ENCODE measurements at regions not wholly inside any gene's neighbourhood (a gene's known extent, or its start where the extent isn't known, plus 50 kb on each side); places are given as distances from the start of the nearest gene placed in this dataset.

DNA sequence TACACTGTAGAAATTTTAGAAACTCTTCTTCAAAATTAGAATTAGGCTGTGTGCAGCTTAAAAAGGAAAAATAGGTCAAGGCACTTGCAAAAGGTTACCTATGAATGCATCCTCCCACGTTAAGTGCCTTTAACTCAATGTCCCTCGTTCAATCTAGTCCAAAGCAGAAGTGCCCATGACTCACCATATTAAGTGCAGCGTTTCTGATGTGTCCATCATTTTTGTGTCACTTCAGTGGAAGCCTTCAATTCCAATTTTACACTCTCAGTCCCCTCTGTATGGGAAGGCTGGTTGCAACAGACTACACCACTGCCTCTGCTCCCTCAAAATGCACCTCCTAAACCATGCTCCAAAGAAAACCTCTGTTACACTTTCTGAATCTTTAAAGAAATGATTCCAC lies 53.4 kb downstream of the FOXB1 start:
- DNase-seq: no peak

DNA sequence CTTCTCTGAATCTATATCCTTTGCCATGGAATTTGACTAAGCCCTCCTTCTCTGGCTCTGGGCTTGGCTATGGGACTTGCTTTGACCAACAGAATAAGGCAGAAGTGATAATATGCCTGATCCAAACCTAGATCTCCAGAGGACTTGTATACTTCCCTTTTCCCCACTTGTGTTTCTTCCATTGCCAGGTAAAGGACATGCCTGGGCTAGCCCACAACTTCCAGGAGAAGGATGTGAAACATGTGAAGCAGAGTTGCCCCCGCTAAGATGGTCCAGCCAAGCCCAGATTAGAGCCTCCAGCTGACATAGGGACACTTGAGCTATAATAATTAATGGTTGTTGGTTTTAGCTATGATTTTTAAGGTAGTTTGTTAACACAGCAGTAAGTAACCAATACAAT lies 55.1 kb downstream of the FOXB1 start:
- no peak for DNase-seq

DNA sequence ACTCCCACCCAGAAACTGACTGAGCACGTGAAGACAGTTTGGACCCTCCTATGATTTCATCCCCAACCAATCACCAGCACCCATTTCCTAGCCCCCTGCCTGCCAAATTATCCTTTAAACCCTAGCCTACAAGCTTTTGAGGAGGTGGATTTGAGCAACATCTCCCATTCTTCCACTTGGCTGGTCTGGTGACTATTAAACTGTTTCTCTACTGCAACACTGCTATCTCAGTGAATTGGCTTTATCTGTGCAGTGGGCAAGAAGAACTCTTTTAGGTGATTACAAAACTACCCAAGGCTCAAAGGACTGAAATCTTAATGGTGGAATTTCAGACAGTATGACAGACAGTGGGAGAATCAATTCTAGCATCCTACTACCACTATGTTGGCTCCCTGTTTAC lies 57.6 kb downstream of the FOXB1 start:
- DNase-seq: no peak

DNA sequence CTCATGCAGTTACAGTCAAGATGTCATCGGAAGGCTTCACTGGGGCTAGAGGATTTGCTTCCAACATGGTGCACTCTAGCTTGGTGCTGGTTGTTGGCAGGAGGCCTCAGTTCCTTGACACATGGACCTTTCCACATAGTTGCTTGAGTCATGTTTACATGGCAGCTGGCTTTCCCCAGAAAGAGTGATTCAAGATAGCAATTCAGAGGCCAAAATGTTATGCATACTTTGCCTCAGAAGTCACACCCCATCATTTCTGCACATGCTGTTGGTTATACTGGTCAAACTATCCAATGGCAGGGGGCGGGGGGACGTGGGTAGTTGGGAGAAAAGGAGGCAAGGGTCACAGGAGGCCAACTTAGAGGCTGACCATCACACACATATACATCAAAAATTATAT lies 58.7 kb downstream of the FOXB1 start:
- no peak for DNase-seq

DNA sequence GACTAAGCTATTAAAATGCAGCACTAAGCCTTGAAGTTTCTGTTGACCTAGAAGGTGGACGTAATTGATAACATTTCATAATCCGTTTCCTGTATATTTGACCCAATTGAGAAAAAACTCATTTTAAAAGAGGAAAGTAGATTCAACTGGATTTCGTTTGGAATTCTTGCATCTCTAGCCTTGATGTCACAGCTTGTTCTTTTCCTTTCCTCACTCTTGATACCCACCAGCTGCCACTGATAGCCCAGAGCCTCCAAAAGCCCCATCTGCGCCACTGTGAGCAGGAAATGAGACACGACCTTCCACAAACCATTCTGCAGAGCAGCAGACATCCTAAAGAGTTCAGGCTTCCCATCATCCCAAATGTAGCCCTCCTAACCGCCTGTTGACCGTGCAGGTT lies 61.8 kb downstream of the FOXB1 start:
- DNase-seq: no peak

DNA sequence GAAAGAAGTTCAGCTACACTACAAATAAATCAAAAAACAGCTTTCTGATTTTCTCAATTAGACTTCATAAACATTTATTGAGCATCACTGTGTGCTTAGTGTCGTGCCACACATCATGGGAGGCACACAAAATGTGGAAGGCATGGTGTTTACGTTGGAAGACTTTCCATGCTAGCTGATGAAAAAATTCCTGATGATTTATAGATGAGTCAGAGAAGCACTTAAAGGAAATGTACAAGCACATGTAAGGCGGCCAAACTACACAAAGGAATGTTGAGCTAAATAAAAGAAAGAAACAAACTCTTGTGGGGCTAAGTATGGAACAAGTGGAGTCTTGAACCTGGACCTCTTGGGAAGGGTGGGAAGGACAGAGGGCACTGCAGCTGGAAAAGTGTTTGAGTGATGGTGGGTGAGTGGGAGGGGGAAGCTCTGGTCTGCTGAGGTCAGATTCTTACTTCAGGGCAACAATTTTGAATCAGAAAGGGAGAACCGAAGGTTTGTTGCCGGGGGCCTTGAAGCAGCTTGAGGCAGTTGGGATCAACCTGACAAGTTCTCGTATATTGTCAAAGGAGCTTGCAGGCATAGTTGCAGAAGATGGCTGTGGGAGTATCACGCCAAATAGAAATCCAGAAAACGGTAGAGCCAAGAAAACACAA lies 66.9 kb downstream of the FOXB1 start:
- no peak for DNase-seq

DNA sequence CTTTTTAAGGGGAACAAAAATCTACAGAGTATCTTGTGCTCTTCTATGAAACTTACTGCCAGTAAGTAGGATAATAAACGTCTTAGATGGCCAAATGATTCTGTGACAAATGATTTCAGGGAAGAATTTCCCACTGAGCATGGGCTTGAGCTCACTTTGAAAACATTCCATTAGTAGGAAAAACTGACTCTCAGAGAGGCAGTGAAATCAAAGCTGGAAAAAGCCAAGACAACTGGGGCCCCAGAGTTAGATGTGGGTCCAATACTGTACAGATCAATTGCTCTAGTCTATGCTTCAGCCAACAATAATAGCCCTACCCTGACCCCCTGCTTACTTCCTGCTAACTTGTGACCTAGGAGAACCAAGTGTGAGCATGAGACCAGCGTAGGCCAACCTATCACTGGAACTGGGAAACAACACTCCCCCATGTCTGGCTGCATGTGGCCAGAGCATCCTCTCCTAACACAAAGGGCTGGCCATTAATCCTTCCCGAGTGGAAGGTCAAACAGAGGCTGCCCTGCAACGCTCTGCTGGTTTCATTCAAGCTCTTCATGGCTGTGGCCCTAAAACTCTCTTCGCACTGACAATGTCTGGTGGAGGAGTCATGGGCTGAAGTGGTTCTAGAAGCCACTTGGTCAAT lies 68.8 kb downstream of the FOXB1 start:
- no peak for DNase-seq

DNA sequence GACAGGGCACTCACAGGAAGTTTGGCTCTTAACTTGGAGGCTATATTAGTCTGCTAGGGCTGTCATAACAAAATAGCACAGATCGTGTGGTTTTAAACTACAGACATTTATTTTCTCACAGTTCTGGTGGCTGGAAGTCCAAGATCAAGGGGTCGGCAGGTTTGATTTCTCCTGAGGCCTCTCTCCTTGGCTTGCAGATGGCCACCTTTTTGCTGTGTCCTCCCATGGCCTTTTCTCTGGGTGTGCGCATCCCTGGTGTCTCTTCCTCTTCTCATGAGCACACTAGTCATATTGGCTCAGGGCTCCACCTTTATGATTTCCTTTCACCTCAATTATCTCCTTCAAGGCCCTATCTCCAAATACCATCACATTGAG lies 69.3 kb downstream of the FOXB1 start:
- DNase-seq: no peak

DNA sequence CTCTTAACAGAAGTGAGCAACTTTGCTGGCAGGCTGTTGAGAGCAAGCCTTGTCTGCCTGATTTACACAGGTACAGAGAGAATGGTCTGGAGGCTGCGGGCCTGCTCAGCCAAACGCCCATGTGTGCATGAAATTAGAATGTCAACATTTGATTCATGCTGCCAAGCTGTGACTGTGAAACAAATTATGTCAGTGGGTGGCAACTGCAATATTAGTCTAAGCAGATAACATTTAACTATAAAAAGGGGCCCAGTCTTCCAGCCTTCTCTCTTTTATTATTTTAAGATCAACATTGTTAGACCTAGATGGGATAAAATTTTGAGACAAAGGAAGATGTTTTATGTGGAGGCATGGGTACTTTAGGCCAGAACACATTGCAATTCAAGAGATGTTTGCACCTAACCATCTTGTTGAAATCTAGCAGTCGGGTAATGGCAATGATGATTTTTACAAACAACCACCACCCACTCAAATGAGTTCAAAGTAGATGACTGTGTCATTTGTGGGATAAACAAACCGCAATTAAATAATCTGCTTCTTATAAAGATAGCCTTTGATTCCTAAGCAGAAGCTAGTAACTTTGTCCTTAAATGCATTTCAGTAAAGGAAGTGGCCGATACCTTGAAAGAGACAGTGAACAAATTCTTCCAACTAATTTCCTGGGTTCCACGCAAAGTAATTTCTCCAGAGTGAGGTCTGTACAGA lies 70.2 kb downstream of the FOXB1 start:
- DNase-seq: peak; percentile 82 to 90

DNA sequence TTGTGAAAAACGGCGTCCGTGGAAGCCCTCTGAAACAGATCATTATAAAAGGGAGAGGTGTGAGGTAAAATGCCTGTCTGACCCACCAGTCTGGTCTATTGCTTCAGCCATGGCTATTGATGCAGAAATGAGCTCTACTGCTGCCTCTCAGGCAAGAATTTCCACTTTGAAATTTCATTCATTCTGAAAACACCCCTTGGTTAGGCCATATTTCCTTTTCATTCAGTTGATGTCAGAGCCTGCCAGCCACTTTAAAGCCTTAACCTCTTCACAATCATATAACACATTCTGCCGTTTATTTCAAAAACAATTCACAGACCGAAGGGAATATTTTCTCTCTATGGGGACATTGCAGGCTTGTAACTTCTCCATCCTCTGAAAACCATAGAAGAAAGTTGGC lies 71.9 kb downstream of the FOXB1 start:
- no peak for DNase-seq

DNA sequence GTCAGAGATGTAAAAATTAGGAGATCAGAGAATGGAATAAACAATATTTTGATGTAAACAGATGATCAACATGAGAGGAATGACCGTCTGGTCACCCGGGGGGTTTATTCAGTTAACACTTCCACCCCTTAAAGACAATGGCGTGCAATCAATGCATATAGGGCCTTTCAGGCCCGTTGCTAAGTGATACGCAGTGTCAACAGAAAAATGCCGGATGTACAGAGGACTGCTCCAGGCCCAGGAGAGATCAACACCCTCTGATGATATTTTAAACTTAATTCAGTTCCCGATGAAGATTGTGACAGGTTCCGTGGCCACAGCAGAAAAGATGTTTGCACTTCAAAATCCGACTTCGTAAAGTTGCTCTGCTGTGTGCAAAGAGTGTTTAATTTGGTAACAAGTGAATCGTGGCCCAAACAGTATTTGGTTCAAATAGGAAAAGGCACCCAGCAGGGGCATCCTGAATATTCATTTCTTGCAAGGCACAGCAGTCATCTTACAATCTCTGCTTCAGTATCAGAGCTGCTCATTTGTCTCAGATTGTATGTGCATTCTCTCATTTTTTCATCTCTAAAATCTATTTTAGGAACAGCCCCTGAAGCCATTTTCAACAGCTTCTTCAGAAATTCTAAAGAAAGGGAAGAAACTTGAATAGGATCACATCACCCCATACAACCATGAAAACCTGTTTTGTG lies 72.6 kb downstream of the FOXB1 start:
- DNase-seq: peak in 1 of 2 experiments; percentile 35

DNA sequence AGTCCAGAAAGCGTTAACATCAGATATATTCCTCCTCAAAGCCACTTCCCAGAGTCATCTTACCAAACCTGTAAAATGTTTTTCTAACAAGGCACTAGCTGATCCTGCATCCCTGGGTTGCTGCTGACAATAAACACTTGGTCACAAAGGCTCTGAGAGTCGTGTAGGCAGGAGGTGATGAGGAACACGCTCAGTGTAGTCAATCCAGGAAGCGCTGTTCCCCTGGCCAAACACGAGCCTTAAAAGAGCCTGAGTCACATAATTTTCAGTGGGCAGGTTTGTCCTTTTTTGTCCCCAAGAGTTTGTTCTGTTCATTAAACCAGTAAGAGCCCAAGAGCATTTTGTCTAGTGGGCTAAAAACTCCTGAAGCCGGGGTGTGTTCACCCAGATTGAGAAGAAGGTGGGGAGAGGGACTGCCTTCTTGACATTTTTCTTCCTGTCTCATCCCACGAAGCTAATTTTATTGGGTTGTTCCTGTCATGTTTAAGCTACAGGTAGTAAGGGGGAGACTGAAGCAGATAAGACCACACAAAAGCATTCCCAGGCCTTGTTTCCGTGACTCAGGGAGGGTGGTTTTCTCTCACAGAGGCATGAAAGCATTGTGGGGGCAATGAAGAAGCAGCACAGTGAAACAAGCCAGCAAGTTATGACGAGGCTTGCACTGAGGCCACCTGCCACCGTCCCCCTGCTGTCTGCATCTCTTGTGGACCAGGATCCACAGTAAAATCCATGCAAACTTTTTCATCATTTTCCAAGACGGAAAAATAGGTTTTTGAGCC lies 73.7 kb downstream of the FOXB1 start:
- DNase-seq: no peak

DNA sequence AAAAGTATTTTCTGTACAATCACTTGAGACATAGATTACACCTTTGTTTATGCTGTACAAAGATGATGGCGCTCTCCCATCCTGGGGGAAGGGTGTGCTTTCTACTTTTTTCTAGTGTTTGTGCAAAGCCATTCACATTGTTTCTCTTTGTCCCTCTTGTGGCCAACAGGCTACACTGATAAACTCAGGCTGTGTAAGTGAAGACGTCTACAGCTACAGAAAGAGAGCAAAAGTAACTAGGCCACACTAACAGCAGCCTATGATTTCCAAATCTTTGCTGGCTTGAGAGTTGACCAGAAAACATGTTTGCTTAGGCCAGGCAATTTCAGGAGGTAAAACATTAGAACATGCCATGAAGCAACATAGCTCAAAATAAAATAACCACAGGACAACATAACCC lies 75.1 kb downstream of the FOXB1 start:
- DNase-seq: no peak

DNA sequence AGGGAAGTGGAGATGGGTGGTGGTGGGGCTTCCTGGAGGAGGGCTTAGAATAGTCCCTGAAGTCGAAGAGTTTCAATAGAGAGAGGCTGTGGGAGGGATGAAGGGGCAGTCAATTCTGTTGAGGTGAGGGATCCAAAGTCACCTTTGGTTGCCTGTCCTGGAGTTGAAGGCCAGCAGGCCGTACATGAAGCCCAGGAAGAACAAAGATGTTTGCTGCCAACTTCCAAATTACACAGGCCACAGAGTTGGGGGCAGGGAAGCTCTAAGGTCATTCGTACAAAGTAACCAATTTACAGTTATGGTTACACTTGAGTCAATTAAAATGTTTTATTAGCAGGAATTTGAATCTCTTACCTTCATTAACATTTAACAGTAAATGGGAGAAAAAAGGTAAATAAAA lies 77.9 kb downstream of the FOXB1 start:
- no peak for DNase-seq

DNA sequence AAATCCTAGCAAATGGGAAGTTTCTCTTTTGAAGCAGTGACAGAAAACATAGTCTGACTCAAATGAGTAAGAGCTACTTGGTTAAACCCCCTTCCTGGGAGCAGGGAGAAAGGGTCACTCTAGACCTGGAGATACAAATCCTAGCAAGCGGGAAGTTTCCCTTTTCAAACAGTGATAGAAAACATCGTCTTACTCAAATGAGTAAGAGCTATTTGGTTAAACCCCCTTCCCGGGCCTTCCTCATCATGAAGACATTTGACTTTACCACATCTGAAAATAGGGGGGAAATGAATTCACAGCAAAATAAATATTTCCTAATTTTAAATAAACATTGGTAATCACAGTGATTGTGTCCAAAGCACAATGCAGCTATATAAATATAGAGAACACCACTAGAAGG lies 79.2 kb downstream of the FOXB1 start:
- no peak for DNase-seq

DNA sequence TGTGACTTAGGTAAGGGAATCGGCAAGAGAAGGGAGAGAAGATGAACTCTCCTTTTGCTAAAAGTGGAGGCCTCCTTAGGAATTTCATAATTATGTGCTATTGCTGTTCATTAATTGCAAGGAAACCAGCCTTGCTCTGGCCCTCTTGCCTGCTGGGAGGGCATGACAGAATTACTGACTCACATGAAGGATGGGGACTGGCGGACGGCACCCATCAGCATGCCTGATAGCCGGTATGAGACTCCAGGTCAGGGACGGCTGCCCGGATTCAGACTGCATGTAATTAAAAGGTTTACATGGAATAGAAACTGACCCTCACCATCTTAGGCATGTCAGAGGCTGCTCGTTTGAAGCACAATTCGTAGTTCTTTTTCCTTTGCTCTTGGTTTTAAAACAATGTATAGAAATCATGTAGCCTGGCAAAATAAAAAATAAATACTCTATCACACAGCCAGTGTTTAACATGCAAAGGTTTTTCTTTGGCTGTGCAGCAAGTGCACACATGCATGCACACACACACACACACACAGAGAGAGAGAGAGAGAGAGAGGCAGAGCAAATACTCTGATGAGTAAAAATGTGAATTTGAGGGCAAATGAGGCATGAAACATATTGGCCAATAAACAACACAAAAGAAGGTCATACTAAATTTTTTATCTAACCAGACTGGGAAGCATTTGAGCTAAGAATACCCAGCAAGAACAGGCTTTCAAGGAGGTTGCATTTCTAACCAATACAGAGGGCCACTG lies 82.7 kb downstream of the FOXB1 start:
- no peak for DNase-seq

DNA sequence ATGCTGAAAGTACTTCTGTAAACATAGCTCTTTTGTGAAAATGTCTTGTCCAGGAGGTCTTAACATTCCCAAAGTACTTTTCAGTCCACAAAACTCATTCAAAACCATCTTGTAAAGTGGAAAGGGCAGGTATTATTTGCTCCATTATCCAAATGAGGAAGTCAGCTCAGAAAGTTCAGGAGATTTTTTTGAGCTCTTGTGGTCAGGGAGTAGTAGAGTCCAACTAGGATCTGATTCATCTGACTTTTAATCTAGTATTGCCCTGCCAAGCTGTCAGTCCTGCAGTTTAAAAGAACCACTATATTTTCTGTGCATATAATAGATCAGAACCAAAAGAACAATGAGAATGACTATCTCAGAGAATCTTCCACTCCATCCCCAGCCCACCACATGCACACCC lies 83.5 kb downstream of the FOXB1 start:
- DNase-seq: no peak

DNA sequence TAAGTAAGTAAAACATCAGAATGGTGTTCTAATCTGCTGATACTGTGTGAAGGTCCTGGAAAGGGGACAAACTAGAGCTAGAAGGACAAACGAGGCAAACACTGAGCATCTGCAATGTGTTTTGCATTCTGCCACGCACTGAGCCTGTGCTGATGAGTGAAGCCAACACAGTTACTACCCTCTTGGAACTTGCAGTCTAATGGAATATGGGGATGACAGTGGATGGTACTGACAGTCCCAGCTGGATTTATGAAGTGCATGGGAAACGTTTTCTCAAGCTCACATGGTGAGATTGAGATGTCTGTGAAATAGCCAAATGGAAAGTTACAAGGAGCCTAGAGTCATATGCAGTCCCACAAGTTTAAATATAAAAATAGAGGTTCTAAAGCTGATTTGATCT lies 86.6 kb downstream of the FOXB1 start:
- no peak for DNase-seq

DNA sequence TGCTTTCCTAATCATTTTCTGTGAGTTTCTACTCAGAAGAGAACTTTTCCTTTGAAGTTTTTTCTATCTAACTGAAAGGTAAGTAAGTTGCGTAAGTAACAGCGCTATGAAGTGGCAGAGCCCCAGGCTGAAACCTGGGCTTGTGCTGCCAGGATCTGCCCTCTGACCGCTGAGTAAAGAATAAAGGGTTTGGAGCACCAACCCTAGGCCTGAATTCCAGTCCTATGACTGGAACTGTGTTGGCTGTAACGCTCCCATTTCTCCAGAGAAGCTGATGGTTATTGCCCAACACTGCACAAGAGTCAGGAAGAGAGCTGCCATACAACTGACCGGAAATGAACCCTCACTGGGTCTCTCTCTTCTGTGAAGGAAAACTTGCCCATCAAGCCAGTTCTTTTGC lies 87.0 kb downstream of the FOXB1 start:
- no peak for DNase-seq

DNA sequence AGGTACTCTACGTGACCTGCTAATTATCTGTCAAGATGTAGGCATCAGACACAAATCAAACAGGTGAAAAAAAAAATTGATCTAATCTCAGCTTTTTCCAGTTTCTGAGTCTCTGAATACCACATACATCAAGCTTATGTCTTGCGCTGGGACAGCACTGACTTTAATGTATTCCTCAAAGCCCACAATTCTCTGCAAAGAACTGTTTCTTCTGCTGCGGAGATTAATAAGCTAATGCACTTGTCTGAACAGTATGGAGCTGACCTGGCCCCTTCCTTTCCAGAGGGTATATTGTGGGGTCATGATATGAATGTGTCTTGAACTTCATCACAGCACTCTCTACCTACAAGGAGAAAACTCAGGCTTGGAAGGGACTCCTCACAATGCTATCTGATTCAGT lies 87.8 kb downstream of the FOXB1 start:
- no peak for DNase-seq

DNA sequence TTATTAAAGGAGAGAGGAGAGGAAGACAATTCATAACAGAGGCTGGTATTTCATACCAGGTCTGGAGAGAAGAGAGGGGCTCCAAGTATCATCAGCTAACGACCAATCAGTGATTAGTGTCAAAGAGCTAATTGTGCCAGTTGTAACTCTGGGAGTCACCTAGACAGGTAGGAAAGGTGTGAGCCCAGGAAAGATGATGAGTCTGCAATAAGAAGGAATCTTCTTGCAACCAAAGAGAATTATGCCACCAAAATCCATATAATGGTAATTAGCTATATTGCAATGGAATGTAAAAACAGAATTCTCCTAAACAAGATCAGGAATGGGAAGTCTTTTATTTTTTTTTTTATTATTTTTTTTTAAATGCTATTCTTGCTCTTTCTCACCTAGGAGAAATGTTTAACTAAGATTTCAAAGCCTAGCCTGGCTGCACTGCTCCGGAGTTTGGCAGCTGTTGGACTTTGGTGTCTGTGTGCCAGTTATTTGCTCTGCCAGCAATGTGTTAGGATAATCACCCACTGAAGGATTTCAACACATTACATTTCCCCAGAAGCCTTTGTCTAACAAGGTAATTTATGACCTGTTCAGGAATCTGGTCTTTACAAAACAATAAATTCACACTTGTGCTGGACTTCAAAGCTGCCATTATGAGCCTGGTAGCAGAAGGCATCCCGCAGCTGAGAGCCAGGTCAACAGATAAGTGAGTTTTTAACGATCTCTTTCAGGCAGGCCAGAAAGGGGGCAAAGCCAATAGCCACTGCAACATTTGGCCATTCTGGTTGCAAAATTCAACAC lies 89.4 kb downstream of the FOXB1 start:
- DNase-seq: peak; percentile 37 to 86

DNA sequence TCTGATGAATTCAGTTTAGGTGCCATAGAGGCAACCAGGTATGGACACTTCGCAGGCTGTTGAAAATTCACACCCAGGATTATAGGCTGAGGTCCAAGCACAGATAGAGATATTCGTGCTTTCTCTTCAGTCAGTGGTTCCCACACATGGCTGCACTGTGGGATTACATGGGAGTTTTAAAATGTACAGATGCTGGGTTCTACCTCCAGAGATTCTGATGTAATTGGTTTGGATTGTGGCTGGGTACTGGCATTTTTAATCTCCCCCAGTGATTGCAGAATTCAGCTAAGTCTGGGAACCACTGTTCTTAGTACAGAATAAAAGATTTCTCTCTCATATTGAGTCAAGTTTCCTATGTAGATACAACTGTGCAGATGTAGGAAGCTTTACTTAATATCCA lies 91.6 kb downstream of the FOXB1 start:
- no peak for DNase-seq

Data from NCI-H2081 (cell line).